Stimulated activated CD4-positive, alpha-beta T cell treated with anti-CD3 and anti-CD28 coated beads, Interleukin-4, amount 100 ng/mL, for 24 hours (primary cell): ENCODE measurements at regions not wholly inside any gene's neighbourhood (a gene's known extent, or its start where the extent isn't known, plus 50 kb on each side); places are given as distances from the start of the nearest gene placed in this dataset.

Experiments used
- DNase-seq: peaks from one replicate; pipeline ENCODE4 v3.0.0-alpha.2; 2020

DNA sequence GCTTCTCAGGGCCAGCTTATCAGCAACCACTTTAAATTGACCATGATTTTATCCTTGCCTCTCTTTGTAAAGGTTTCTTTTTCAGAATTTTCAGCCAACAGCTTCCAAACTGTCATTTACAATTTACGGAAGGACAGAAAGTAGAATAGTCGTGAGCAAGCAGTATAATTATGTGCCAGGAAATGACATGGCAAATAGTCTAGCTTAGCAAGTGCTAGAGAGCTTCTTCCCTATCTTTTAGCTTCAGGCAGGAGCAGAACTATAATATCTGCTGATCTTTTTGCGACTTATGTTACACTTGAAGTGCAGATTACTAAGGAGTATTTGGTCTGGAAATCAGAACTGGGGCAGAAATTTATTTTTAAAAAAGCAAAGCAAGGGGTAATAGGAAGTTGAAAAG, 123.0 kb upstream of the AP1S2 start:
- DNase-seq = no peak

GRCh38 chrX:15976396-15976795, 121.8 kb upstream of the AP1S2 start:
- DNase-seq = no peak

- no peak for DNase-seq
Measured at GRCh38 chrX:15973946-15974345, 119.3 kb upstream of the AP1S2 start.

DNA sequence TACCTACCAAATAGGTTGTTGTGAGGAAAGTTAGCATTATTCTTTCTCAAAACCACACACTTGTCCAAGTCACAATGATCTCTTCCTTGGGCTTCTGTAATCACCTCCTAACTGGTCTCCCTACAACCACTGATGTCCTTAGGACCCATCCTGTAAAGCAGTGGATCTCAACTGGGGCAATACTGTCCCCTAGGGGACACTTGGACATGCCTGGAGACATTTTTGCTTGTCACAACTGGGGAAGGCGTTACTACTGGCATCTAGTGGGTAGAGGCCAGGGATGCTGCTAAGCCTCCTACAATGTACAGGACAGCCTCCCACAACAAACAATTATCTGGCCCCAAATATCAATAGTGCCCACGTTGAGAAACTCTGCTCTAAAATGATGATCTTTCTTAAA, 118.7 kb upstream of the AP1S2 start:
- no peak for DNase-seq

DNA sequence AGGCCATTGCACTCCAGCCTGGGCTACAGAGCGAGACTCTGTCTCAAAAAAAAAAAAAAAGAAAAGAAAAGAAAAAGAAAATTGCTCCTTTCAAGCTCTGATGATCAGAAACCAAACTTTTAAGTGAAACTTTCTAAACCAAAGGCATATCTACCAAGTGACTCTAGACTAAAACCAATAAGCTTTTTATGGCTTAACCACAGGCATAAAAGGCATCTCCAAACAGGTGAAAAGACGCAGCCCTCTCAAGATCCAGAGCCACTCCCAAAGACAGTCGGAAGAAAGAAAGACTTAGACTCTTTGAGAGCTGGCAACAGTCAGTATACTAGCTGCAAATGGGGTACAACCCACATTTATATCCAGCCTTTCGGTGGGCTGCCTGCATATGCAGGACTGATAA, 117.1 kb upstream of the AP1S2 start:
- no peak for DNase-seq

DNA sequence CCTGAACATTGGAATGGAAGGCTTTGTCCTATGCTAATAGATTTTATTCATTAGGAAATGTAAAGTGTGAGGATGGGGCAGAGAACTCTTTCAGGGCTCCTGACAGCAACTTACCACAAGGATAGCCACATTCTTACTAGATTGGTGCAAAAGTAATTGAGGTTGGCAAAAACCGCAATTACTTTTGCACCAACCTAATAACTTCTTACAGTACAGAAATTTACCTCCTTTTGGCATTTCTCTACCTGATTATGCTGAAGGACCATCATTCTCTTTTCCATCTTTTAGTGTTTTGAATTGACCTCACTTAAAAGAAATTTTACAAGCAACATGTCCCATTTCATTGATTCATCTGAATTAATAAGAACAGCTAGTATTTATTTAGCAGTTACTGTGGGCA, 109.2 kb upstream of the AP1S2 start:
- DNase-seq = no peak

DNA sequence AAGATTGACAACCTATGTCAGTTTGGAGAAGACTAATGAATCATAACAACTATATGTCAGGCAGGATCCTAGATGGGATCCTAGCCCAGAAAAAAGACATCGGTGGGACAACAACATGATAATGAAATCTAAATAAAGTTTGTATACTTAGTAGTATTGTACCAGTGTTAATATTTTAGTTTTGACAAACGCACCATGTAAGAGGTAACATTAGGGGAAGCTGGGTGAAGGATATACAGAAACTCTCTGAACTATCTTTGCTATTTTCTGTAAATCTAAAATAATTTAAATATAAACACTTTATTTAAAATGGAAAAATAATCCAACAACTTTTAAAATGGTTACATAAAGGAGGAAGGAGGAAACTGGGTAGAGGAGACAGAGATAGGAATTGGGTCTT, 105.6 kb upstream of the AP1S2 start:
- no peak for DNase-seq

- no peak for DNase-seq
Measured at GRCh38 chrX:15956681-15957080, 102.1 kb upstream of the AP1S2 start.

DNA sequence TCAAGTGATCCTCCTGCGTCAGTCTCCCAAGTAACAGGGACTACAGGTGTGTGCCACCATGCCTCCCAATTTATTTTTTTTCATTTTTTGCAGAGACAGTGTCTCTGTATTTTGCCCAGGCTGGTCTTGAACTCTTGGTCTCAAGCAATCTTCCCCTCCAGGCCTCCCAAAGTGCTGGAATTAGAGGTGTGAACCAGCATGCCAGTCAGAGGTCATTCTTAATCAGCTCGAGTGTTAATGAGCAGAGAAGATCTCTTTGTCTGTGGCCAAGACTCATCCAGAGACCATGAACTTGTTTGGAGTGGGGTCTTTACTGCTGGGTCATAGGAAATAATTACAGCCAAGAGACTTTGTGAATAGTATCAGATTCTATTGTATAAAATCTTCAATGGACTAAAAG, 99.2 kb upstream of the AP1S2 start:
- DNase-seq = no peak

- DNase-seq = no peak
Measured at GRCh38 chrX:15952212-15952611, 97.6 kb upstream of the AP1S2 start.

DNA sequence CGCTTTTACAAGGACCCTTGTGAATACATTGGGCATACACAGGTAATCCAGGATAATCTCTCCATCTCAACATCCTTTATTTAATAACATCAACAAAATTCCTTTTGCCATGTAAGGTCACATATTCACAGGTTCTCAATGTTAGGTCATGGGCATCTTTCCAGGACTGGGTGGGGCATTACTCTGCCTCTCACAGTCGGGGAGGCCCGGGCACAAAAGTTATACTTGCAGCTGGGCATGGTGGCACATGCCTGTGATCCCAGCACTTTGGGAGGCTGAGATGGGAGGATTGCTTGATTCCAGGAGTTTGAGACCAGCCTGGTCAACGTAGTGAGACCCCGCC, 93.7 kb upstream of the AP1S2 start:
- no peak for DNase-seq

DNA sequence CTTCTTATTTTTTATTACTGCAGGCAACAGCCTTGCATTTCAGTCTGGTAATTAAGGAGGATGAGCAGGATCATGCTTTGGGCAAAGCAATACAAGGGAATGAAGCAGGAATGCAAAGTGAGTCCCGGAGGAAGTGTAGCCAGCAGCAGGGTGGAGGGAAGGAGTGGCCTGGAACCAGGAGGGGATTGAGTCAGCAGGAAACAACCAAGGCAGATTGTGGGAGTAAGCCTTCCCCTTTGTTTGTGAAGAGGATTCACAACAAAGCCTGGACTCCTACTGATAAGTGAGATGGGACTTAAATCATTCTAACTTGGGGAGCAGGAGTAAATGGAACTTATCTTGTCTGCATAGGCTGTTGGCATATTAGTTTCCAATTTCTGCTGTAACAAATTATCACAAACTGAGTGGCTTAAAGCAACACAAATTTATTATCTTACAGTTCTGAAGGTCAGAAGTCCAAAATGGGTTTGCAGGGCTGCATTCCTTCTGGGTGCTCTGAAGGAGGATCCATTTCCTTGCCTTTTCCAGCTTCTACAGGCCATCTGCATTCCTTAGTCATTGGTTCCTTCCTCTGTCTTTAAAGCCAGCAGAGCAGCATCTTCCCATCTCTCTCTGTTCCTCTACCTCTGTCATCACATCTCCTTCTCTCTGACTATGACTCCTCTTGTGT, 93.2 kb upstream of the AP1S2 start:
- no peak for DNase-seq

DNA sequence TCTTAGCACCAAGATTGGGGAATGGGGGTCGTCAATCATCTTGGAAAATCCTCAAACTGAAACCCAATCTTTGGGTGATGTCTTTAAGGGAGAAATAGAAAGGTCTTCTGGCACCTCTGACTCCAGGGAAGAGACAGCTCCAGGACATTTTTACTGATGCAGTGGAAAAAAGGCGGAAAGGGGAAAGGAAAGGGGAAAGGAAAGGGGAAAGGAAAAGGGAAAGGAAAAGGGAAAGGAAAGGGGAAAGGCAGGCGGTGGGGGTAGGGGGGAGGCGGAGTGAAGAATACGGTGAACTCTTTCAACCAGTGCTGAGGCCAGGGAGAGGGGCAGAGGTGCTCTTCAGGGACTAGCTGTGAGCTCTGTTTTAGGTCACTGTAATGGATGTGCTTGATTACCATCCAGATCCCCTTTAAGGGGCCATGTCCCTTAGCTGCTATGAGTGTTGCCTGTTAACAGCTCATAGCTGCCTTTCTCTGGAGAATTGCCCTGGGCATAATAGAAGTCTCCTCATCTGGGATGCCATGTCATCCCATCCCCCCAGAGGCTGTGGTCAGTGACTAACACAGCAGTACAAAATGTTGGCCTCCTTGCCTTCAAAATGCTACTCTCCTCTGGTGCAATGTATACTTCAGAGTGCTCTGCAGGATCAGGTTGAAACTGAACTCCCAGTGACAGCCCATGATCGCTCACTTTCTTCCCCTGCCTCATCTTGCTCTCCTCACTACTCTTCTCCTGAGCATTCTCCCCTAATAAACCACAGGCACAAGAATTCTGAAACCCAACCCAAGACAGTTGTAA, 92.4 kb upstream of the AP1S2 start:
- DNase-seq = no peak

GRCh38 chrX:15943391-15943790, 88.8 kb upstream of the AP1S2 start:
- no peak for DNase-seq

DNA sequence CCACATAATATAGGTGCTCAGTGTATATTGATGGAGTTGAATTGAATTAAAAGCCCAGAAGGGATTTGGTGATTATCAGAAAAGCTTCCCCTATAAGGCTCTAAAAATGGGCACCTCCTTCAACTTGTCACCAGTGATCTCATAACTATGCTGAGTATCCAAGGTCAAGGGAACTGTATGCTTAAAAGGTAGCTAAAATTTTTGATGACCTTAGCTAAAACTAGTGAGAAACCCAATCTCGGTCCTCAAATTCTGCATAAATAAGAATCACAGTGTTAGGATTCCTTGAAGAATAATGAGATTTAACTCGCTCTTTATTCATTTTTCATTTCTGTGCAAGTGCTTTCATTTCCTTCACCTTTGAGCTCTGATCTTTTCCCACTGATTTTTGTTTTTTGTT, 87.7 kb upstream of the AP1S2 start:
- DNase-seq = no peak

DNA sequence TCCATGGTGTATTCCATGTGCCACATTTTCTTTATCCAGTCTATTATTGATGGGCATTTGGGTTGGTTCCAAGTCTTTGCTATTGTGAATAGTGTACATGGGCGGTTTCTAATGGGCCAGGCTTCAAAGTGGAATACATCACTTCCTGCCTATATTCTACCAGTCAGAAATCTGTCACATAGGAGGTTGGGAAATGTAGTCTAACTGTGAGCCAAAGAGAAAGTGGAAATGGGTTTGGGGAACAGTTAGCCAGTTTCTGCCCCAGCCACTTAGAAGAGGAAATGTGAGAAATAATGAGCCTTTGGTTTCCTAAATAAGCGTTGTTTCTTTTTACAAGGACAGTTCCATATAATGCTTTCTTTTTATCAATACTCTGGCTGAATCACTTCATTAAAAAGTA, 85.1 kb upstream of the AP1S2 start:
- DNase-seq = no peak

GRCh38 chrX:15938072-15938471, 83.5 kb upstream of the AP1S2 start:
- DNase-seq = no peak

DNA sequence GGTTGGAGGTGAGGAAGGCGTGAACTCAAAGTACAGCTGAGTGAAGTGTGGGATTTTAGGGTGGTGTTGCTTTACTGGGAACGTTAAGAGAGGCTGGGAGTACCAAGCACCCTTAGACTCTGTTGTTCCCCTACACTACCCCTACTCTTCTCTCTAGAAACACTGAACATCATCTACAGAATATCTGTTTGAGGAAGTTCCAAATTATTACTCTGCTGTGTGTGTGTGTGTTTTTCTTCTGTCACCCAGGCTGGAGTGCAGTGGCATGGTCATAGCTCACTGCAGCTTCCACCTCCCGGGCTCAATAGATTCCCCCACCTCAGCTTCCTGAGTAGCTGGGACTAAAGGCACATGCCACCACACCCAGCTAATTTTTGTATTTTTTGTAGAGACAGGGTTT, 76.7 kb upstream of the AP1S2 start:
- no peak for DNase-seq

- DNase-seq = no peak
Measured at GRCh38 chrX:15930585-15930984, 76.0 kb upstream of the AP1S2 start.

GRCh38 chrX:15929194-15929593, 74.6 kb upstream of the AP1S2 start:
- no peak for DNase-seq

- DNase-seq = no peak
Measured at GRCh38 chrX:15926622-15927021, 72.0 kb upstream of the AP1S2 start.

- no peak for DNase-seq
Measured at GRCh38 chrX:15918003-15918402, 63.4 kb upstream of the AP1S2 start.

DNA sequence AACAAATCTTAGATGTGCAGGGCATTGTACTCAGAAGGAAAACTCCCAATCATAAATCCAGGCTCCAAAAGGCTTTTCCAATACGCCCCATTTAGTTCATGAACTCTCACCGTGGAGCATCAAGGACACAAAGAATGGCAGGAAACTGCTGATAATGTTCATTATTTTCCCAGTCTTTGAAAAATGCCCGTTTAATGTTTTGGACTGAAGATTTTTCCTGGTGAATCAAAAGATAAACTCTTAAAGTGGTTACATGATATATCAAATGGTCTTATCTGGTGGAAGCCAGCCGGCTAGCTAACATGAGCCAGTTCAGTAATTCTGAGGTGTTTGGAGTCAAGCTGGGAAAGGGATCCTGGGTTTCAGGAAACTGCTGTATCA, 62.1 kb upstream of the AP1S2 start:
- DNase-seq = no peak

DNA sequence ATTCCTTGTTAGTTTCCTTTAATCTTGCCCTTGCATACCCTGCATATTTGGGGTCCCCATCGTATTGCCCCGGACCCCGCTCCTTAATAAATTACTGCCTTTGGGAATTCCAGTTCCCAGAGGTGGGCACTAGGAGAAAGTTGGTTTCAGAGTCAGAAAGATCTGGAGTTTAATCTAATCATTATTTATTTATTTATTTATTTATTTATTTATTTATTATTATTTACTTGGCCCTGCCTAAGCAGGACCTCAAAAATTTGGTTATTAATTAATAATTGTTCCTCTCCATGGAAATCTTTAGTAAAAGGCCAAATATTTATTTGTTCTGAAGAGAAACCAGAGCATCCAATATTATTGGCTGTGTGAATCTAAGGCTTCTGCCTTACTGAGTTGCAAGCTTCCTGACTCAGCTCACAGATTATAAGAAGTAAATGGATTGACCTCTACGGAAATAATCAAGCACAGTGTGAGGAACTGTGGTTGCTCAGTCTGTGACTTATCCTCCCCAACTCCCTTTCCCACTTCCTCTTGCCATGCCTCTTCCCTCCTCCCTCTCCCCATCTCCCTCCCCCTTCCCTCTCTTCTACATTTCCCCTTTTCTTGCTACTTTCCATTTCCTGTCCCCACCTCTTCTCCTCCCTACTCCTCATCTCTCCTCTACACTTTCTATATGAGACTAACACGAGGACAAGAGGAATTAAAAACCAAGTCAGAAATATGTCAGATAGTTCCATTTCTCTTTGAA, 61.5 kb upstream of the AP1S2 start:
- no peak for DNase-seq
